HG03175 (cell line): ENCODE measurements at regions not wholly inside any gene's neighbourhood (a gene's known extent, or its start where the extent isn't known, plus 50 kb on each side); places are given as distances from the start of the nearest gene placed in this dataset.

ENCODE experiments used
- ATAC-seq: cut with Tn5 transposase; IDR thresholded peaks from one replicate; pipeline ENCODE4 v1.9.1; 2021; ENCODE audit warnings: mild to moderate bottlenecking, moderate library complexity; ENCODE audit not compliant: unreplicated experiment

DNA sequence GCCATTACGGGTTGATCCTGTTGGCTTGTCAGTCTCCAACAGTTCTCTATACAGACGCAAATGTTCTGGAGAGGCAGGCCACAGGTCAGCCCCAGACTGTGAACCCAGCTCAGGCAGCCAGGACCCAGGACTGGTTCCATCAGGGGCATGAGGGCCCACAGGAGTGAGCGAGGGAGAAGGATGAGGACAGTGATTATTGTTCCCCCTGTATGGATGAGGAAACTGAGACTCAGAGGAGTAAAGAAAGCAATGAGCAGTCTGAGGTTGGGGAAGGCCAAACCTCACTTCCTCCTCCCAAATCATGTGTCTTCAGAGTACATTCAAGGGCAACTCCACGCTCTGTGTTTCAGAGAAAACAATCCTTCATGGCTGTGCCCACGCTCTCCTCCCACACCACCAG is 121.9 kb downstream of the RPLP1 start:
- no peak for ATAC-seq

DNA sequence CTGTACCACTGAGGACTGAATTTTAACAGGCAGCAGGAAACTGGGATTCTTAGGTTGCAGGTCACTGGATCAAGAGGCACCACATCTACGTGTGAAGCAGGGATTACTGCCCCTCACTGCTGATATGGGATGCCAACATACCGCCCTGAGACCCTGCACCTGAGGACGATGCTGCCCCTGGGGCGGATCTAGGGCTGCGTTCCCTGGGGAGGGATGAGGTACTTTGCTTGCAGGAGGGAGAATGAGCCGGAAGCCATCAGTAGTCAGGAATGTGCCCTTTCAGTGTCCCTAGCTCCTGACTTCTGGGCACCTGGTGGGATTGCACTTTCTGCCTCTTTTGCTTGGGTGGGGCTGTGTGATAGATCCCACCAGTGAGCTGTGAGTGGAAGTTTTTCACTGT is 122.8 kb downstream of the RPLP1 start:
- ATAC-seq = no peak

DNA sequence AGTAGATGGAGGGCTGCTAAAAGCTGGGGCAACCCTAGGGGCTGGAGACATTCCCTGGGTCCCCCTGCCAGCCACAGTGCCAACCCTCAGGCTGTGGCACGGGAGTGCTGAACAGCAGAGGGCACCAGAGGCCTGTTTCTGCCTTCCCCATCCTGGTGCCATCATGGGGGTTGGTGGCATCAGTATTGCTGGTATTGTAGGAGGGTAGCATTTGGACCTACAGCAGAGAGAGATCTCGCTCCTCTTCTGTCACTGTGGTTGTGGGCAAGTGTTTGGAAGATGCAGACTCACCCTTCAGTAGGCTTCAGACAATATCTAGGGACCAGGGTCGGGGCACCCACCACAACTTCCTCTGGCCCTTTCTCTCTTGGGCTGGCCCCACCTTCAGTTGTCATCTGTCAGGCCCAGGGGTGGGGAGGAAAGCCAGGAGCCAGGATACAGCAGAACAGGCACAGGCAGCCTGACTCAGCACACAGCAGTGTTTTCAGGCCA is 123.5 kb downstream of the RPLP1 start:
- ATAC-seq = no peak

DNA sequence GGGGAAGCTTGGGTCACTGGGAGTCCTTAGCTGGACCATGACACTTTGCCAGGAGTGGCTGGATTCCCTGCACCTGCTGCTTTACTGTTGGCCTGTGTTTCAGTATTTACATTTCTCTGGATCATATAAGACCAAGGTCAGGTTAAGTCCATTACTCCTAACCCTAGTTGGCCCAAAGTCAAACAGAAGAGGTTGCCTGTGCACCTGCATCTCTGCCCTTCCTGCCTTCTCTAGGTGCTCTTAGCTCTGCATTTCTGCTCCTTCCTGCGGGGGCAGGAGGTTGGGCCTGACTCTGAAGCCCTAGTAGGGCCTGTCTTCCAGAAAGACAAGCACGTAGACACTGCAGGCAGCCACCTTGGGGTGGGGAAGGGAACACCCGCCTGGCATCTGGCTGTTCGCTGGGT is 124.3 kb downstream of the RPLP1 start:
- ATAC-seq = no peak

DNA sequence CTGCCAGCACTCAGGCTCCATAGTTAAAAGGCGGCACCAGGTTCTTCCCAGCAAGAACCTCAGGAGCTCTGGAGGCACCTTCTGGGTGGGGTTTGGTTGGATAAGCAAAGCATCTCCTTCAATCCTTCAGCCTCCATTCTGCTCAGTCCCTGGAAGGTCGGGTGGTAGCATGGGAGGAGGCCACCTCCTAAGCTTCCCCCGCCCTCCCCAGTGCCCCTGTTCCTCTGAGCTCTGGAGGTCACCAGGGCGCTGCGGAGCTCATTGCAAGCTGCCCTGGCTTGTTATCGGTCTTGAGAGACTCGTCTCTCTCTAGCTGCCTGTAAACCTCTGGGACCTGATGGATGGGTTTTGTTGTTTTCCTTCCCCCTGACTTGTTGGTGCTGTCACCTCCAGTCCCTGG is 124.8 kb downstream of the RPLP1 start:
- ATAC-seq = no peak

DNA sequence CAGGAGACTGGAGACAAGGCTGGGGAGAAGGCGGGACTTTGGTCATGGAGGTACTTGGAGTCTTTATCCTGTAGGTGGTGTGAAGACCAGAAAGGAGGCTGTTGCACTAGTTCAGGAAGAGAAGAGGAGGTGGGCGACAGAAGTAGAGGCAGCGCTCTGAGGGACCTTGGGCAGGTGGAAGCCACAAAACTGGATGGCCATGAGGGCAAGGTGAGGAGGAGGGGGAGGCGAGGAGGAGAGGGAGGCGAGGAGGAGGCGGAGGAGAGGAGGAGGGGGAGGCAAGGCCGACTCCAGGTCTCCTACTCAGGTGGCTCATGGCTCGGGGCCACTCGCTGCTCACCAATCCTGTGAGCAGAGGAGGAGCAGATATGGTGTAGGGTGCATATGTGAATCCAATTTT is 125.6 kb downstream of the RPLP1 start:
- ATAC-seq = no peak

DNA sequence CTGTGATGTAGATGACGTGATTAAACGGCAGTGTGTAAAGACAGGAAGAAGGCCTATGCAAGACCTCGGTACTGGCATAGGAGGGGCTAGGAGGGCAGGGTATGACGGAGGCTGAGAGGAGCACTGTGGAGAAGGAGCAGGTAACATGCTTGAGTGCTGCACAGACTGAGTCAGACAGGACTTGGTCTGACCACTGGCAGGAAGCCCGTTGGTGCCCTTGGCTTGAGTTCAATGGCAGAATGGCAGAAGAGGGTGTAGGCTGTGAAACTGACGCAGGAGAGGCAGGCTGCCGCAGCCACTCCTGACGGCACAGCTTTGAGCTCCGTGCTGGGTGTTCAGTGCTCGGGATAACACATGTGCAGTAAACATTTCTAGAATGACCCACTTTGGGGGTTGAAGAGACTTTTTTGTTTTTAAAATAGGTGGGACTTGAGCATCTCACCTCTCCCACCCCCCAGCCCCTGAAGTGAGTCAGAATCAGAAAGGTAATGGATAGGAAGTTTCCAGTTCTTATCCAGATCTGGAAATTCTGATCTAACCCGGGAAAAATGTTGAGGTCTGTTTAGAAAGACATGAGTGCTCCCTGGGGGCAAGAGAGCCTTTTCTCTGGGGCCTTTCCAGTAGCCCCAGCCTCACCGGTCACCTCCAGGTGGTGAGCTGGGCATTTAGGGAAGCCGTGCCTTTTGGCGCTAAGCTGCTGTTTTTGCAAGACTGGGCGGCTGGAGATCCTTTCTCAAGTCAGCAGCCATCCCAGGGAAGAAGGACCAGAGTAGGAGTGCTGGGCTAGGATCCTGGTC is 126.4 kb downstream of the RPLP1 start:
- ATAC-seq = no peak

DNA sequence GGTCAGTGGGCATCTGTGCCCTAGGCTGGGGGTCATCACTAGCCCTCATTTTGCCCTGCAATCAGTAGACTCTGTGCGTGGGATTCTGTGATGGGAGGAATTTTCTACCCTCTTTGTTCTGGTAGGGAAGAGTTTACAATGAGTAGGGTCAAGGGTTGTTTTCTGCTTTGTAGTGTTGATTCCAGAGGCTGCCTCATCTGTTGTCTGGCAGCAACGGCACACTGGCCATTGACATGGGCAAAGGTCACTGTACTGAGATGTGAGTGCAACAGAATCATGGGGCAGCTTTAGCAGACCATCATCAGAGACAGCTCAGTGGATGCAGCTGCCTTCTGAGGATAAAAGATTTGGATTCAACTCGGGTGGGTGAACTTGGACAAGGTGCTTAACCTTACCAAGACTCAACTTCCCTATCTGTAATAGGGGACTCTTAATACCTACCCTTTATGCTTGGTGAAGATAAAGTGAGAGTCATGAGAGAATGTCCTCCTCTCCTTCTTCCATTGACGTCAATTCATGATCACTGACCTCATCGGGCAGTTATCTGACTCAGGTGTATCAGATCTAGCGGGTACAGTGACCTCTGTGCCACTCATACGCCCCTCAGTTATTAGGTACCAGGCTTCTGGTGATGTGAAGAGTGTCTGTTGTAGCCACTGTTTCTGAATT is 127.5 kb downstream of the RPLP1 start:
- ATAC-seq = no peak

DNA sequence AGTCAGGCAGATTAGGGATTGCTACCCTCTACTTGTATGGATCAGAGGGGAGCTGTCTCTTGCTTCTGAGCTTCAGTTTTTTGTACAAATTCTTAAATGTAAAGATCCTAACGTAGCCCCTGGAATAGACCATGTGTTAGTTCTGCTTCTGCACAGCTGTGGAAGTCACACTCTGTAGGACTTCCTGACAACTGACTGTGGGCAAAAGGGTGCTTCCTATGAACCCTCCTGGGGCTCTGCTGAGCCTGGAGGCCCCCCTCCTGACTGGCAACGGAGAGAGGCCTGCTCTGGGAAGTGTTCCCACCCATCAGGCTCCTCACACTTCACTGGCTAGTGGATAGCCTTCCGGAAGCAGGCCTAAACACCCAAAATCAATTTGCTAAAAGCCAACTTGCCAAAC is 131.0 kb downstream of the RPLP1 start:
- no peak for ATAC-seq

DNA sequence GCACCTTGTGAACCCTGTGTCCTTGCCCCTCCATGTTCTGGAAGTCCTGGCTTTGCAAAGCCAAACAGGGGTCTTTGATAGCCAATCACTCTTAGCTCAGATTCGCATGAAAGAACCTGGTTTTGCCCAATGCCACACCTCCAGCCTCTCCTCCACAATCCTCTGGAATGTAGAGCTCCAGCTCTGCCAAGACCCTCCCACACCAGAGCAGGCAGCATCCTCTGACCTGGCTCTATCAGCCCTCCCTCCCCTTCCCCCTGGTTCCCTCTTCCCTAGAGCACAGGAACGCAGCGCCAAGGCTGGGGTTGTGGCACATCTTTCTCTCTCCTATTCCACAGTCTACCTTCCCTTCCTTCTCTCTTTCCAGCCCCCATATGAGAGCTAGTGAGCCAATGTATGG is 133.3 kb downstream of the RPLP1 start:
- no peak for ATAC-seq

DNA sequence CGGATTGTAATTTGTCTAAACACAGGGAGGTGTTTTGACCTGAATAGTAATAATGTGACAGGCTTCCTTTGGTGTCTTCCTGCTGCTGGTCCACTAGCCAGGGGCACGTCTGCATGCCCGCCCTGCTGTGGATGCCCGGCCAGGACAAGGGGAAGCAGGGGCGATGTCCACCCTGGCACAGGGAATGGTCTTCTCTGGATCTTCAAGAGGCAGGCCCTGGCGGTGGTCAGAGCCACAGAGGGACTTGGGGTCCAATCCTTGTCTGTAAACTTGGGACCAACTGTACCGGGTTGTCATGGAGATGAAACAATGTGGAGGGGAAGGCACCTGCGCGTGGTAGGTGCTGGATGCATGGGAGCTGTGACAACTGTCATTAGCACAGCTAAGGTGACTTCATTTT is 134.1 kb downstream of the RPLP1 start:
- no peak for ATAC-seq

DNA sequence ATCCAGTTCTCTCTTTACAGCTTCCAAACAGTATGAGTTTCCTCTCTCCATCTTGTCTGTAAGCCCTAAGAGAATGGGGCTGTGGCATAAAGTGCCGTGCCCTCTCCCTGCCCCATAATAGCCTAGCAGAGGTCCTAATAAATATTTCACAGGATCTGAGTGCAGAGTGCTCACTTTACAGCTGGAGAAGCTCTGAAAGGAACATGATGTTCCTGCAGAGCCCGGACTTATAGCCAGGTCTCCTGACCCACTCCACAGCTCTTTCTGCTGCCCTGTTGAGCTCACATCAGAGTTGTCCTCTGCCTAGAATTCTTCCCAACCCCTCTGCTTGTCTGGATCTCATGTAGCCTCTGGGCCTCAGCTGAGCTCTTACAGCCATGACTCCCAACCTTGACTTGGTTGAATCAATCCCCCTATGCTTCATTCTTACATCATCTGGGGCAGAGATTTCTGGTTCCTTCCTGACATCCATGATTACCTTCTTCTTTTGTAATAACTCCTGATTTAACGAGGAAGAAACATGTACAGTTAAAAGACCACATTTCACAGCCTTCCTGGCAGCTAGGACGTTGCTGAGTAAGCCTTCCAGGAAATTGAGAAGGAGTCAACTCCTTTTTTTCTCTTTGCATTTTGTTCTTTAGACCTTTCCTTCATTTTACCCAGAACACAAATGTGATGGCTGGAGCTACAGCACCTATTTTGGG is 135.3 kb downstream of the RPLP1 start:
- no peak for ATAC-seq

DNA sequence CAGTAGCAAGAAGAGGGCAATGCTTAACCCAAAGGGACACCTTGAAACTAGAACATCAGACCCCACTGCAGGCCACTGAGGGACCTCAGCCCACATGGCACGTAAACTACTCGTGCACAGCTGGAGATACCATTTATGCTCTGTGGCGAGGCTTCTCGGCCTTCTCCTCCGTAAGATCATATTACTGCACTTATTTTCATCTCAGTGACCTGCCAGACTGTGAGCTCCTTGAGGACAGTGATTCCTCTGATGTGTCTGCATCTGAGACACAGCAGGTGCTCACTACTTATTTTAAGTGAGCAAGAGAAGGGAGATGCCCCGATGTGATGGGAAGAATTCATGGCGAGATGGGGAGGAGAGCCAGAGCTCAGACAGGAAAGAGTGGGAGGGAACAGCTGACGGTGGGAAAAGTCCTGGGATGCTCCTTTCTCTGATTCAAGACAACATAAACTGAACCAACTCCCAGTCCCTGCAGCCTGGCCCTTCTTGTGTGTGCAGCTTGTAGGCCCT is 137.6 kb downstream of the RPLP1 start:
- ATAC-seq = no peak

DNA sequence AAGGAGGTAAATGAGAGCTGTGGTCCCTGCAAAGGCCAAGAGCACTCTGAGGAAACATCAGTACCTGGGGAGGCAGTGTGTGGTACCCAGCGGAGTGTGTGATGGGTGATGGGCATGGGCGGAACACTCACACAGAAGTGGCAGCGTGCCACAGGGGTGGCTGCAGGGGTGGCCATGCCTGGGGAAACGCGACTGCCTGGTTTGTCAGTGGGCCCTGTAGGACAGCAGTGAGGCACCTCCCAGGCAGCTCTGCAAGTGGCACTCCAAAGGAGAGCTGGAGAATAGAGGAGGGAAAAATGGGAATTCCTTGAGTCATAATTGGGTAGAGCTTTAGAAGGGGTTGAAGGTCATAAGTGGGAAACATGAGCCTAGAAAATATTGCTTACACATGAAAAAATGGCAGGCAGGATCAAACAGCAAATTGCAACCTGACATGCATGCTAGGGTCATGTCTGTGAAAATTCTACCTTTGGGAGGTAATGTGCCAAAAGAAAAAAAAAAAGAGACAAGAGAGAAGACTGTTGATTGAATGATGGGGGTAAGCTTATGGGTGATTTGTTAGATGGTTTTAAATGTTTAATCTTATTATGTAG is 138.4 kb downstream of the RPLP1 start:
- no peak for ATAC-seq

DNA sequence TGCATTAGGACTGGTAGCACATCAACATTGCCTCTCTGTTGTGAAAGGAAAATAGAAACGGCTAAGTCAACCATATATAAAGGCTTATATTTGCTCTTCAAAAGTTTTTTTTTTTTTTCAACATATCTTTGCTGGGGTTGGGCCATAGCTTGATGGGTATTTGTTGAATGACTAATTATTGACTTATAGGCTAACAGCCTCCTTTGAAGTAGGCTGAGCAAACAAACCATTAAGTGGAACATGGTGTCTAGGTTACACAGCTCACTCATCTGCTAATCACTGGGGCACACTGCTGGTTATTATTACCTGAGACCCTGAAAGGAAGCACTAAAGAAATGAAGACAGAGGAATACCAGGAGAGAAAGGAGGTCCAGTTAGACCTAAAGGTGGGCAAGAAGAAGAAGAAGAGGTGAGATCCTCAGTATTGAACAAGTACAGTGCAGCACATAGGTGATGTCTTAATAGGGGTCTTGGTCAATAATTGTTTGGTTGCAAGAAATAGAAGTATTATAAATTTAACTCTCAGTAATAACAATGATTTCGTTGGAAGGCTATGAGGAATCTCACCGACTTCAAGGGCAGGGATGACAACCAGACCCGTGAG is 139.4 kb downstream of the RPLP1 start:
- ATAC-seq = no peak

DNA sequence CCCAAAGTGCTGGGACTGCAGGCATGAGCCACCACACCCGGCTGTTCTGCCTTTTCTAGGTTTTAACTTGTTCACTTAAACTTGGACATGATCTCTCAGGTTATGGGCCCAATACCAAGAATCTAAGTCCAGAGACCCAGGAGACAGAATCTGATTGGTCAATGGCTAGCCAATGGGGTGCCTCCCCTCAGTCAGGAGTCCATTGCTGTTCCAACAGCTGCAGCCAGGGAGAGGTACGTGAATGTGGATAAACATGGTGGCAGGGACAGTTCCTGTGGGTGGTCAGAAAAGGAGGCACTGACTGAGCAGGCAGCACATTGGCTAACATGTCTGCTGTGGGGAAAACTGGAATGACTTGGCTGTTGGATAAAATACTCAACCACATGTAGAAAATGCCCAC is 140.3 kb downstream of the RPLP1 start:
- no peak for ATAC-seq

DNA sequence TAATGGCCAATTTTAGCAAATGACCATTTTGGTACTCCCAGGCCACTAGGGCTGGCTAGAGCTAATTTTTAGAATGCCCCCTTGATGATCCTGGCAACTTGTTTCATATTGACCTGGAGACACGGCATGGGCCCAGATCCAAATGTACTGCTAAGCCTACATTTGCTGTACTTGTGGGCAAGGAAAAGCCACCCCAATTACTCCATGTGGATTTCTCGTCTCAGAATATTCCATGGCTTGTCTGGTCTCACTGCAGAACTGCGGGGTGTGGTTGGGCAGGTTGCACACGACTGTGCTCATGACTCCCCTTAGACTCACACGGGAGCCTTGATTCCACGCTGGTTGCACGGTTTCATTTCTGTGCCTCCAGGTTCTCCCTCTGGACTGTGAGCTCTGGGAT is 140.9 kb downstream of the RPLP1 start:
- ATAC-seq = no peak

DNA sequence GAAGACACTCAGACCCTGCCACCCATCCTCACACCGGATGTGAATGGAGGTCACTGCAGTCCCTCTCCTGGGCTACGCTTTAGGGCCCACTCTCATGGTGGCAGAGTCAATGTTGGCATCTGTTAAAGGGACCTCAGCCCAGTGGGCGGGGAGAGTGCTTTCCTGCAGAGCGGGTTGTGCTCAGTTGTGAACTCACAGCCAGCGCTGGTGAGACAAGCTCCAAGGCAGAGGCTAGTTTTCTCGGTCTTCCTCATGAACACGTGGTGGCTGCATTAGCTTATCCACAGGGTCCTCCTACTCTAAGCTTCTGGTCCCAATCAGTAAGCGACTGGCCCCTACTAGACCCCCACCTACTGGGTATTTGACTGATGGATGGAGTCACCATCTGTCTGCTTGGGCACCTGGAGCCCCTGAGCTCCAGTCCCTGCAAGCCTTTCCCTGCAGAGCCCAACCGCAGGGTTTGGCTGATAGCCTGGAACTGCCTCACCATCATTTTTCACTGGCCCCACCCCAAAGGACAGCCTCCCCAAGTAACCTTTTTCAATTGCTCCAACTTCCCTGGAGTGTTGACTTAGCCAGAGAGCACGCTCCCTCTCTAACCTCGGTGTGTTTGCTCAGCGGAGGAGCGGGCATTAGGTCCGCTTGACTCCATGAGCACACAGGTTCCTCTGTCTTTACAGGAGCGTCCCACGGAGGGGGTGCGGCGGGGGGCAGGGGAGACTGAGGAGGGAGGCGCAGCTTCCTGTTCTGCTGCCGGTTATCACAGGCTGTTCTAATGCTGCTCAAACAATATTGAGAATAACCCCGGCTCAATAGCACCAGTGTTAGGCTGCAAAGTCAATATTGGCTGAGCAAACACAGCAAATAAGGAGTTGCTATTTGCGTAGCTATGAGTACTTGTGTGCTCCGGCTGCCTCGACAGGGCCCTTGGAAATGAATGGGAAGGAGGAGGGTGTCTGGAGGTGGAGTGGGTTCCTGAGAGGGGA is 141.7 kb downstream of the RPLP1 start:
- ATAC-seq = no peak

DNA sequence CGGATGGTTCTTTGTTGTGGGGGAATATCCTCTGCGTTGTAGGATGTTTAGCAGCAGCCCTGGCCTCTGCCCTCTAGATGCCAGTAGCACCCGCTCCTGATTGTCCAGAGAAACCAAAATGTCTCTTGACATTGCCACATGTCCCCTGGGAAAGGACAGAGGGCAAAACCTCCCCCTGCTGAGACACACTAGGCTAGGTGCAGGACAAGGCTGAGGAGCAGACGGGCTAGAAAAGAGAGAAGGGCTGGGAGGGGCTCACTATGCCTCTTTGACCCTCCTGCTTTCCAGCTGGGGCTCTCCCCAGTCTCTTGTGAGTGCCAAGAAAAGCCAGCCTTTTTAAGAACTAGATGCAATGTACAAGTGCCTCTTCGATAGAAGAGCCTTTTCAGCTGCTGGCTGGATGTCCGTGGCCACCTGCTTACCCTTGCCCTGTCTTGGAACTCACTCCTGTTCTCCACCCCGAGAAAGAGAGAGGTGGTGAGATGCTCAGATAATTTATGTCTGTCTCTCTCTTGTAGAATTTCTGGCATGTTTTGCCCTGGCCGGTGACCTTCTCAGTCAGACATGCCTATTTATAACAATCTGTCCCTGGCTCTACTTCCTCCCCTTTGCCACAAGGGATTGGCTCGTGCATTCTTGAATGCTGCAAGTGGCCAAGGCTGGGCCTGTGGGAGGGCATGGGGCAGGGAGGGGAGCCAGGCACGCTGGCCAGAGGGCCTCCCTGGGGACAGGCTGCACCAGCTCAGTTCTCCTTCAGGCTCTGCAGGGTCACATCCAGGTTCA is 142.6 kb downstream of the RPLP1 start:
- no peak for ATAC-seq
